Pancreas (tissue), 10 donors: ENCODE measurements at regions not wholly inside any gene's neighbourhood (a gene's known extent, or its start where the extent isn't known, plus 50 kb on each side); places are given as distances from the start of the nearest gene placed in this dataset.
"Not testable (repeated sequence)": the region's sequence is repeated elsewhere in the genome, so short reads cannot be mapped to it uniquely, and the experiment has no call there.

Experiments
- ATAC-seq, 4 donors: fragments of 200-7000 bp; cut with Tn5 transposase; one replicate each; pipeline versions ENCODE4 v1.8.0 to v1.9.1; 2020; ENCODE audit warnings: mild to moderate bottlenecking in 4 of 4, moderate library complexity in 4 of 4
- DNase-seq, 6 donors: peaks; one replicate each; pipeline ENCODE4 v3.0.0-alpha.2; 2020
- FAIRE-seq: peaks from 2 replicates; lab custom pipeline; 2012; peaks lifted over from hg19 to GRCh38; lab: Jason Lieb, UNC
- H3K27ac ChIP-seq, 4 donors: fragments of 200-600 bp; sonication (generic); 1 replicate in 3 of 4; 2 replicates in 1 of 4; pipeline versions ENCODE4 v1.5.0 to v1.8.0; 2020
- H3K27me3 ChIP-seq, 4 donors: fragments of 200-600 bp; one replicate each; pipeline ENCODE4 v1.8.0; 2021
- H3K36me3 ChIP-seq, 3 donors: fragments of 200-600 bp; sonication (generic) in 1 of 3; one replicate each; pipeline versions ENCODE4 v1.5.0 to v1.8.0; 2020 to 2021
- H3K4me1 ChIP-seq, 3 donors: fragments of 200-600 bp; one replicate each; pipeline ENCODE4 v1.8.0; 2021
- H3K4me3 ChIP-seq, 4 donors: fragments of 200-600 bp; sonication (generic) in 2 of 4; one replicate each; pipeline versions ENCODE4 v1.5.0 to v1.8.0; 2020 to 2021
- H3K9me3 ChIP-seq, 4 donors: fragments of 200-600 bp; one replicate each; pipeline ENCODE4 v1.8.0; 2021
- WGBS, 2 donors: extraction: QIAGEN DNeasy Blood & Tissue Kit; methylation state at CpG; one replicate each; pipeline ENCODE4 v1.1.7; 2013; 5-methylcytosine and 5-hydroxymethylcytosine counted together
- intact Hi-C, 3 donors: fragments of 100-400 bp; cut with DNase I; formaldehyde crosslinking; loops; one replicate each; pipeline versions ENCODE4 v1.11.1 to v1.14.2; 2022
- donor health status: healthy with polysubstance abuse.
- donor health status: DM: no; HTN: no; CAD: no; lungs with moderate emphysema.
- donor health status: DM: no; HTN: no; CAD: no.
- donor health status: control.
- donor health status: control.
- donor health status: Bipolar disorder and iron deficiency.
- donor health status: DM: yes; HTN: yes; CAD: no.
- donor health status: DM: no; HTN: no; CAD: no.
- donor health status: DM: no; HTN: no; CAD: no.
- donor health status: DM: yes; HTN: yes; CAD: no.

DNA sequence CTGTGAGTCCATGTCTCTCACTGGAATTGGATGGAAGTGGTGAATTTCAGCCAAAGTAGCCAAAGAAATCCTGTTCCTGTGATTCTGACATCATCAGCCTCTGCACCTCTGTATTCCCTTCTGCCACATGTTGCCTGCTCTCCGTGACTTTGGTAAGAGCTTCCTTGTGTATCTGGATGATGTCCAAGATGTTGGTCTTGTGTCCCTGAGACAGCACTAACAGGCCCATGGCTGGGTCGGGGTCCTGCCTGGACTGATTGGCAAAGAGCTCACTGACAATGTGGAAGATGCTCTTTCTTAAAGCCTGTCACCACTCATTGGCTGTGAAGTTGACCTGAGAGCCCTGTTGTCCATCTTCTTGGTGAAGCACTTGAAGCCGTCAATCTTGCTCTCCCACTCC lies 247.3 kb downstream of the CWH43 start:
- 13 to 16% methylated on average over 2 of the region's 3 CpGs for WGBS, 2 donors
- FAIRE-seq, intact Hi-C loops, H3K36me3 ChIP-seq, H3K4me1 ChIP-seq, DNase-seq, H3K27me3 ChIP-seq, H3K4me3 ChIP-seq, H3K9me3 ChIP-seq, H3K27ac ChIP-seq, ATAC-seq: not testable (repeated sequence)

DNA sequence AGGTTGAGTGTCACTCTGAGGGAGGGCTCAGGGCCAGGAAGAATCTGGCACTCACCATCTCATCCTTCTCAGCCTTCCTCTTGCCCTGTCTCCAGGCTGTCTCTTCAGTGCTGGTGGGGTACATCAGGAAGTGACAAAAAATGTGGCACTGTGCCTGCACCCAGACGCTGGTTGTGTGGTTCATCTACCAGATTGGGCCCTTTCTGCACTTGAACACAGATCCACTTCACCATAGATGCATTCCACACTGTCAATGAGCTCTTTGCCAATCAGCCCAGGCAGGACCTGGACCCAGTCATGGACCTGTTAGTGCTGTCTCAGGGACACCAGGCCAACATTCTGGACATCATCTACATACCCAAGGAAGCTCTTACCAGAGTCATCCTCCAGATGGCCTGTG lies 247.7 kb downstream of the CWH43 start:
- intact Hi-C loops, H3K9me3 ChIP-seq, DNase-seq, H3K27ac ChIP-seq, ATAC-seq, H3K4me1 ChIP-seq, FAIRE-seq, H3K27me3 ChIP-seq, H3K36me3 ChIP-seq, H3K4me3 ChIP-seq: not testable (repeated sequence)
- 30 to 41% methylated on average over 1 of the region's 1 CpG for WGBS, 2 donors

DNA sequence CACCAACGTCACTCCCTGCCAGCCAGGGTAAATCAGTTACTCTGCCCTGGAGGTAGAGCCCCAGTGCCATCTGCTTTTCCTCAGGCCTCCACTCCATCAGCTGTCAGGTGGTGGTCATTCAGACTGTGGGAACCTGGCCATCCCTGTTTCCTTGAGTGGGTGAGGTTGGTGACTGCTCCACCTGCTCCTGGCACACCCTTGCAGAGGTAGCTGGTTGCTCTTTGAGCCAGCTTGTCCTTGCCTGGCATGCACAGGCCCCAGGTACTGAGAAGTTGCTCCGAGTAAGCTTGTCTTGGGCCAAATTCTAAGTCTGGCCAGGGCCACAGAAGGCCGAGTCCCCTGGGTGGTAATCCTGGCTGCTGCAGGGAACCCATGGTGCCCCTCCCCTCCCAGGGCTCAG lies 248.3 kb downstream of the CWH43 start:
- H3K9me3 ChIP-seq, intact Hi-C loops: not testable (repeated sequence)
- 24 to 29% methylated on average over 2 of the region's 3 CpGs for WGBS, 2 donors

DNA sequence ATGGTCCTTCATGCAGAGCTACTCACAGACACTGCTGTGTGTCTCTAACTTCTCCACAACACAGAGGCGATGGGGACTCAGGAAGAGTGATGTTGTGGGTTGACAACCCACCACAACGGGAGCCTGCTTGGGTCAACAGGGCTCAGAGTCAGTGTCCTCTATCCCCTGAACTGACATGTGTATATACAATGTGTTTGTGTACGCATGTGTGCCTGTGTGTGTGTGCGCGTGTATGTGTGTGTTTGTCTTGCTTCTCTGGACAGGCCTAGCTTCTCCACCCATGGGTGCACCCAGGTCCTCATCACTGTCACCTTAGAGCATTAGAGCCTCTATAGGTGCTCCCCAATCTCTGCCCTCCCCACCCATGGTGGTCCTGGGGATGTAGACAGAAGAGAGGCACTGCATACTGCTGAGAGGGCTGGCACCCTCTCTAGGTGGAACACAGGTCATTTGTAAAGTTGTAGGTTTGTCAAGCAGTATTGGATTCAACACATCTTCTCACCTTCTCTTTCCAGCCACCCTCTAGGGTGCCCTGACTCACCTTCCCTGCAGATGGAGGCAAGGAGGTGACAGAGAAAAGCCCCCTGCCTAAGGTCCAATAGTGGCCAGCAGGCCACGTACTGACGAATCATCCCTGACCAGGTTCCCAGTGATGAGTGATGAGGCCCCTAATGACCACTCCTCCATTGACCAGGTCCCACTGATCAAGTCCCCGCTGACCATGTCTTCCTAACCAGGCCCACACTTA lies 249.5 kb downstream of the CWH43 start:
- WGBS, 2 donors = 67 to 71% methylated on average over 7 to 8 of the region's 8 CpGs
- intact Hi-C loops, FAIRE-seq, H3K36me3 ChIP-seq, ATAC-seq, H3K4me3 ChIP-seq, H3K4me1 ChIP-seq, H3K27me3 ChIP-seq, H3K9me3 ChIP-seq, H3K27ac ChIP-seq, DNase-seq: not testable (repeated sequence)

More for the DNA sequence above, 248.3 kb downstream of the CWH43 start:
- H3K4me1 ChIP-seq, H3K27me3 ChIP-seq, DNase-seq, H3K4me3 ChIP-seq, ATAC-seq, H3K27ac ChIP-seq, H3K36me3 ChIP-seq, FAIRE-seq: not testable (repeated sequence)

DNA sequence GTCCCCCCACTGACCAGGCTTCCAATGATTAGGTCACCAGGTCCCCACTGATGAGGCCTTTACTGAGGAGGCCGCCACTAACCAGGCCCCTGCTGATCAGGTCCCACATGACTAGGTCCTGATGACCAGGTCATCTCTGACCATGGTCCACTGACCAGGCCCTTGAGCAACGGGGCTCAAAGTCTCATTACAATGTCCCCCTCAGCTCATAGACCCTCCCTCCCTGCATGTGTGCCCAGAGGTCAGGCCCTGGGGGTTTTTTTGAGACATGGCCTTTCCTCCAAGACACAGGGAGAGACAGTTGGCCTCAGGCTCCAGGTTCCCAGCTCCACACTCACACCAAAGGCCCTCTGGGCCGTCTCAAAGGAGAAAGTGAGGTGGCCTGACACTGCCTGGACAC lies 250.4 kb downstream of the CWH43 start:
- H3K4me1 ChIP-seq, ATAC-seq, H3K36me3 ChIP-seq, H3K4me3 ChIP-seq, H3K27ac ChIP-seq, intact Hi-C loops, FAIRE-seq, H3K9me3 ChIP-seq, H3K27me3 ChIP-seq: not testable (repeated sequence)
- DNase-seq = peak in 1 of 6 donors; percentile 67
- WGBS, 2 donors = 16 to 25% methylated on average over 2 to 3 of the region's 3 CpGs

- H3K4me3 ChIP-seq, DNase-seq, FAIRE-seq, intact Hi-C loops, H3K27me3 ChIP-seq, H3K4me1 ChIP-seq, H3K9me3 ChIP-seq, H3K27ac ChIP-seq, ATAC-seq, H3K36me3 ChIP-seq: not testable (repeated sequence)
- 42 to 48% methylated on average over 2 of the region's 2 CpGs for WGBS, 2 donors
Measured at GRCh38 chr4:49241295-49241694, 255.2 kb downstream of the CWH43 start.

- DNase-seq, H3K4me3 ChIP-seq, intact Hi-C loops, ATAC-seq, H3K27ac ChIP-seq, FAIRE-seq, H3K36me3 ChIP-seq, H3K9me3 ChIP-seq, H3K4me1 ChIP-seq, H3K27me3 ChIP-seq: not testable (repeated sequence)
- 22 to 27% methylated on average over 1 of the region's 2 CpGs for WGBS, 2 donors
Measured at GRCh38 chr4:49262786-49263185, 276.7 kb downstream of the CWH43 start.

DNA sequence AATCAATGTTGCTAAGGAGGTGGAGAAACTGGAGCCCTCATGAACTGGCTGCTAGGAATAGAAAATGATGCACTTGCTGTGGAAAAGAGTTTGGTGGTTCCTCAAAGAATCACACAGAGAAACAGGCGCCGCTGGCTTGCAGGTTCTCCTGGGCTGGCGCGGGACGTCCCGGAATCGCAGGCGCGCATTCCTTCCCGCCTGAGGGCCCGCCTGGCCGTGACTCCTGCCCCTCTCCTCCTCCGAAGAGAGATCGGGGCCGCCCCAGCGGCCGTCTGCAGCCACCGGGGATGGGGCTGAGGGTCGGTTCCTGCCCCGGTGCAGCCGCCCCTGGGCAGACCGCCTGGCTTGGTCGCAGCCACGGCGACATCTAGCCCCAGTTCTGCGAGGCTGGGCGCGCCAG lies 284.4 kb downstream of the CWH43 start:
- H3K27ac ChIP-seq, H3K4me3 ChIP-seq, ATAC-seq, H3K27me3 ChIP-seq, intact Hi-C loops, H3K9me3 ChIP-seq, H3K4me1 ChIP-seq, FAIRE-seq, H3K36me3 ChIP-seq: not testable (repeated sequence)
- WGBS, 2 donors = 41 to 48% methylated on average over 21 to 24 of the region's 28 CpGs
- peak in 2 of 6 donors; percentile 58 to 62 for DNase-seq

- ATAC-seq, H3K4me3 ChIP-seq, H3K4me1 ChIP-seq, H3K9me3 ChIP-seq, H3K36me3 ChIP-seq, H3K27ac ChIP-seq, FAIRE-seq, H3K27me3 ChIP-seq, intact Hi-C loops: not testable (repeated sequence)
- WGBS, 2 donors = 49 to 60% methylated on average over 14 to 18 of the region's 21 CpGs
- peak in 2 of 6 donors; percentile 40 to 70 for DNase-seq
Measured at GRCh38 chr4:49270912-49271311, 284.8 kb downstream of the CWH43 start.

DNA sequence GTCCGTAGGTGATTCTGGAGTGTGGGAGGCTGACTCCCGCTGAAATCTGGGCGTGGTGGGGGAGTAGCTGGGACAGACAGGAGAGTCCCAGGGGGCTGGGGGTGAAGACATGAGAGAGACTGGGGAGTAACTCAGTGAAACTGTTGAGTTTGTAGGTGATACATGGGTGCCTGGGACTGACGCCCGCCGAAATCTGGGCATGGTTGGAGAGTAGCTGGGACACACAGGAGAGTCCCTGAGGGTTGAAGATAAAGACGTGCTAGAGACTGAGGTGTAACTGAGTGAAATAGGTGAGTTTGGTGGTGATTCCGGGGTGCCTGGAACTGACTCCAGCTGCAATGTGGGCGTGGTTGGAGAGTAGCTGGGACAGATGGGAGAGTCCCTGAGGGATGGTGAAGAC lies 299.8 kb downstream of the CWH43 start:
- H3K27ac ChIP-seq, ATAC-seq, intact Hi-C loops, H3K4me1 ChIP-seq, H3K4me3 ChIP-seq, FAIRE-seq, H3K27me3 ChIP-seq, H3K36me3 ChIP-seq, H3K9me3 ChIP-seq: not testable (repeated sequence)
- WGBS, 2 donors = 64 to 73% methylated on average over 4 to 5 of the region's 9 CpGs
- DNase-seq = peak in 2 of 6 donors; percentile 16 to 46

- FAIRE-seq, intact Hi-C loops, H3K9me3 ChIP-seq, ATAC-seq, H3K4me1 ChIP-seq, H3K27ac ChIP-seq, H3K36me3 ChIP-seq, H3K4me3 ChIP-seq, H3K27me3 ChIP-seq: not testable (repeated sequence)
- 56 to 67% methylated on average over 13 to 14 of the region's 15 CpGs for WGBS, 2 donors
- peak in 4 of 6 donors; percentile 27 to 82 (median 50) for DNase-seq
Measured at GRCh38 chr4:49286926-49287745, 301.1 kb downstream of the CWH43 start.

DNA sequence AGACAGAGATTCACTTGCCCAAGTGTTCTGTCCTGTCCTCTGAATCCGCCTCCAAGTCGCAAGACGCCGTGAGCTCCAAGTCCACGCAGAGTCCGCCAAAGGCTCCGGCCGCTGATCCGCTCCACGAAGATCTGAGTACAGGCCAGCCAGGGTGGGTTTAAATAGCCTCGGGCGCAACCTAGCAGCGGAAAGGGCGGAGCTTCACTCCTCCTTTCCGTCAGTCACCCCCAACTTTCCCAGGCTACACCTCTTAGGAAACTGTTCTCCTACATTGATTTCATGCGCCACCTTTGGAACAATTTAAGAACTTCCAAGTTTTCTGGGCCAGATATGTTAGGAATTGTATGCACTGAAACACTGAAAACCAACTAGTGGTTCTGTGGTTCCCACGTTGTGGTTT lies 301.8 kb downstream of the CWH43 start:
- H3K4me1 ChIP-seq, FAIRE-seq, H3K27ac ChIP-seq, H3K4me3 ChIP-seq, H3K9me3 ChIP-seq, ATAC-seq, H3K36me3 ChIP-seq, H3K27me3 ChIP-seq, intact Hi-C loops: not testable (repeated sequence)
- WGBS, 2 donors = 72 to 74% methylated on average over 17 of the region's 17 CpGs
- peak in 4 of 6 donors; percentile 36 to 89 (median 61) for DNase-seq
